Right ventricle myocardium inferior (tissue), 1 donor: ENCODE measurements at regions not wholly inside any gene's neighbourhood (a gene's known extent, or its start where the extent isn't known, plus 50 kb on each side); places are given as distances from the start of the nearest gene placed in this dataset.
"Not testable (repeated sequence)": the region's sequence is repeated elsewhere in the genome, so short reads cannot be mapped to it uniquely, and the experiment has no call there.

ENCODE experiments used
- ATAC-seq: fragments of 200-7000 bp; cut with Tn5 transposase; one replicate; pipeline ENCODE4 v1.9.1; 2020; ENCODE audit warnings: mild to moderate bottlenecking, moderate library complexity
- DNase-seq: peaks from one replicate; pipeline ENCODE4 v3.0.0; 2021; ENCODE audit errors: missing footprints
- intact Hi-C: fragments of 100-400 bp; cut with DNase I; formaldehyde crosslinking; loops from one replicate; pipeline ENCODE4 v1.11.0; 2022
- donor health status: DM: no; HTN: yes; CAD: no; lungs with severe emphysema.

- no peak for ATAC-seq
- no peak for DNase-seq
- intact Hi-C loops: no loop called here
These were observed 235.8 kb upstream of the ASIC2 start for GRCh38 chr17:33528846-33529245.

- ATAC-seq: no peak
- intact Hi-C loops: no loop called here
- no peak for DNase-seq
These were observed 236.7 kb upstream of the ASIC2 start for GRCh38 chr17:33529816-33530215.

GRCh38 chr17:33531311-33531710, 238.2 kb upstream of the ASIC2 start:
- ATAC-seq (no peak), DNase-seq (no peak)
- intact Hi-C loops: no loop called here

- ATAC-seq (no peak), DNase-seq (no peak)
- intact Hi-C loops: no loop called here
These were observed 241.0 kb upstream of the ASIC2 start for GRCh38 chr17:33534087-33534486.

GRCh38 chr17:33545124-33545523, 252.0 kb upstream of the ASIC2 start:
- no peak for DNase-seq
- intact Hi-C loops: no loop called here
- no peak for ATAC-seq

- intact Hi-C loops: no loop called here
- ATAC-seq: no peak
- no peak for DNase-seq
These were observed 257.2 kb upstream of the ASIC2 start for GRCh38 chr17:33550261-33550660.

- ATAC-seq: no peak
- intact Hi-C loops: no loop called here
- DNase-seq: no peak
These were observed 258.0 kb upstream of the ASIC2 start for GRCh38 chr17:33551075-33551474.

GRCh38 chr17:33551911-33552310, 258.8 kb upstream of the ASIC2 start:
- no peak for ATAC-seq
- no peak for DNase-seq
- intact Hi-C loops: no loop called here

- intact Hi-C loops: no loop called here
- DNase-seq (no peak), ATAC-seq (no peak)
These were observed 267.1 kb upstream of the ASIC2 start for GRCh38 chr17:33560165-33560564.

- intact Hi-C loops: no loop called here
- no peak for ATAC-seq
- DNase-seq: no peak
These were observed 267.8 kb upstream of the ASIC2 start for GRCh38 chr17:33560871-33561270.

GRCh38 chr17:33561569-33562334, 268.7 kb upstream of the ASIC2 start:
- DNase-seq (no peak), ATAC-seq (no peak)
- intact Hi-C loops: no loop called here

GRCh38 chr17:33562792-33563191, 269.7 kb upstream of the ASIC2 start:
- ATAC-seq (no peak), DNase-seq (no peak)
- intact Hi-C loops: no loop called here

- intact Hi-C loops: no loop called here
These were observed 271.1 kb upstream of the ASIC2 start for GRCh38 chr17:33564146-33564545.

GRCh38 chr17:33567223-33567622, 274.1 kb upstream of the ASIC2 start:
- DNase-seq (no peak), ATAC-seq (no peak)
- intact Hi-C loops: no loop called here

More at GRCh38 chr17:33564146-33564545, 271.1 kb upstream of the ASIC2 start:
- no peak for DNase-seq
- ATAC-seq: no peak

GRCh38 chr17:33572615-33573014, 279.5 kb upstream of the ASIC2 start:
- intact Hi-C loops: no loop called here
- ATAC-seq (no peak), DNase-seq (no peak)

- ATAC-seq: no peak
- DNase-seq: no peak
- intact Hi-C loops: no loop called here
These were observed 281.9 kb upstream of the ASIC2 start for GRCh38 chr17:33574942-33575445.

GRCh38 chr17:33579740-33580139, 286.6 kb upstream of the ASIC2 start:
- DNase-seq, ATAC-seq, intact Hi-C loops: not testable (repeated sequence)

- ATAC-seq (no peak), DNase-seq (no peak)
- intact Hi-C loops: no loop called here
These were observed 287.1 kb upstream of the ASIC2 start for GRCh38 chr17:33580215-33580614.

GRCh38 chr17:33582661-33583060, 289.6 kb upstream of the ASIC2 start:
- DNase-seq (no peak), ATAC-seq (no peak)
- intact Hi-C loops: no loop called here

GRCh38 chr17:33583518-33584417, 290.7 kb upstream of the ASIC2 start:
- ATAC-seq (no peak), DNase-seq (no peak)
- intact Hi-C loops: no loop called here
